ENCODE measurements at regions not wholly inside any gene's neighbourhood (a gene's known extent, or its start where the extent isn't known, plus 50 kb on each side); places are given as distances from the start of the nearest gene placed in this dataset.

- no peak for TF ChIP-seq CTCF (IDR thresholded peaks at IDR 0.05)
- intact Hi-C loops (cut with DNase I; ENCODE audit: low total_unique reads): no loop called here
- no peaks in the 10 kb centered on the region for H3K36me3 ChIP-seq
- H3K4me1 ChIP-seq: no peaks in the 10 kb centered on the region
- no peak for DNase-seq
- no peaks in the 10 kb centered on the region for H3K27me3 ChIP-seq
- no peak overlapping the region for H3K4me3 ChIP-seq
- H3K27ac ChIP-seq: no peak overlapping the region
- no peaks in the 10 kb centered on the region for H3K9me3 ChIP-seq
Measured at GRCh38 chr5:88544136-88544645, 275.5 kb upstream of the TMEM161B start.

- intact Hi-C loops (cut with DNase I; ENCODE audit: low total_unique reads): no loop called here
- Histone ChIP-seq H3K27ac (no peak overlapping the region), H3K9me3 (no peaks in the 10 kb centered on the region), H3K36me3 (no peaks in the 10 kb centered on the region), H3K4me3 (no peak overlapping the region), H3K27me3 (no peaks in the 10 kb centered on the region), H3K4me1 (no peaks in the 10 kb centered on the region)
- TF ChIP-seq CTCF (IDR thresholded peaks at IDR 0.05): no peak
- DNase-seq: no peak
Measured at GRCh38 chr5:88542786-88543185, 274.1 kb upstream of the TMEM161B start.

GRCh38 chr5:88540471-88541115, 271.9 kb upstream of the TMEM161B start:
- Histone ChIP-seq H3K9me3 (no peaks in the 10 kb centered on the region), H3K4me3 (no peak overlapping the region), H3K4me1 (no peaks in the 10 kb centered on the region), H3K27ac (no peak overlapping the region), H3K27me3 (no peaks in the 10 kb centered on the region), H3K36me3 (no peaks in the 10 kb centered on the region)
- no peak for DNase-seq
- intact Hi-C loops (cut with DNase I; ENCODE audit: low total_unique reads): no loop called here
- no peak for TF ChIP-seq CTCF (IDR thresholded peaks at IDR 0.05)

- Histone ChIP-seq H3K27me3 (no peaks in the 10 kb centered on the region), H3K4me3 (no peak overlapping the region), H3K9me3 (no peaks in the 10 kb centered on the region), H3K27ac (no peak overlapping the region), H3K36me3 (no peaks in the 10 kb centered on the region), H3K4me1 (no peaks in the 10 kb centered on the region)
- intact Hi-C loops (cut with DNase I; ENCODE audit: low total_unique reads): no loop called here
- no peak for TF ChIP-seq CTCF (IDR thresholded peaks at IDR 0.05)
- DNase-seq: no peak
Measured at GRCh38 chr5:88539693-88540365, 271.2 kb upstream of the TMEM161B start.

GRCh38 chr5:88539026-88539425, 270.4 kb upstream of the TMEM161B start:
- no peak for DNase-seq
- Histone ChIP-seq H3K9me3 (no peaks in the 10 kb centered on the region), H3K27ac (no peak overlapping the region), H3K36me3 (no peaks in the 10 kb centered on the region), H3K27me3 (no peaks in the 10 kb centered on the region), H3K4me1 (no peaks in the 10 kb centered on the region), H3K4me3 (no peak overlapping the region)
- no peak for TF ChIP-seq CTCF (IDR thresholded peaks at IDR 0.05)
- intact Hi-C loops (cut with DNase I; ENCODE audit: low total_unique reads): no loop called here
